ENCODE measurements at regions not wholly inside any gene's neighbourhood (a gene's known extent, or its start where the extent isn't known, plus 50 kb on each side); places are given as distances from the start of the nearest gene placed in this dataset.

DNA sequence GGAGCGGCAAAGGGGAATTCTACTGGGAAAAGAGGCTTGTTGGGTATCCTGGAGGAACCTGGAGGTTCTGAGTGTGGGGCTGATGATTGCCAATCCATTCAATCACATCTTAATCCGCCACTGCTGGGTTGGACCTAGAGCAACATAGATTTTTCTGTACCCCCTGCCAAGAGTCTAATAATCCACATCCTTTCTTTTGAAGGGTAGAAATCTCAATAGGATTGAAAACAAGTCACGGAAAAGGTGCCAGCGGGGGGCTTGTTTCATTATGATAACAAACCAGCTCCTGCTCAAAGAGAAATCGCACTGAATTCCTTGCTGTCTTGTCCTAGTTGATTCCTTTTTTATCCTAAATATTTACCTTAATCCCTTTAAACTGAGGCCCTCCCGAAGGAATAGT is 528.5 kb downstream of the ADGRL2 start:
- Histone ChIP-seq H3K27me3 (no peaks in the 10 kb centered on the region), H3K36me3 (no peaks in the 10 kb centered on the region), H3K9me3 (peaks cover 0 to 4% (median 0%) of the 10 kb centered on the region in 12 donors), H3K4me3 (no peak overlapping the region), H3K4me1 (no peaks in the 10 kb centered on the region), H3K27ac (no peak overlapping the region)
- ATAC-seq = no peak
- no peak for DNase-seq
- WGBS, 4 donors = 84 to 90% (median 86%) methylated on average over 6 of the region's 6 CpGs
- intact Hi-C loops (cut with DNase I) = no loop called here
- TF ChIP-seq CTCF (IDR thresholded peaks at IDR 0.05) = no peak
- no peak for TF ChIP-seq POLR2A (IDR thresholded peaks at IDR 0.05)

DNA sequence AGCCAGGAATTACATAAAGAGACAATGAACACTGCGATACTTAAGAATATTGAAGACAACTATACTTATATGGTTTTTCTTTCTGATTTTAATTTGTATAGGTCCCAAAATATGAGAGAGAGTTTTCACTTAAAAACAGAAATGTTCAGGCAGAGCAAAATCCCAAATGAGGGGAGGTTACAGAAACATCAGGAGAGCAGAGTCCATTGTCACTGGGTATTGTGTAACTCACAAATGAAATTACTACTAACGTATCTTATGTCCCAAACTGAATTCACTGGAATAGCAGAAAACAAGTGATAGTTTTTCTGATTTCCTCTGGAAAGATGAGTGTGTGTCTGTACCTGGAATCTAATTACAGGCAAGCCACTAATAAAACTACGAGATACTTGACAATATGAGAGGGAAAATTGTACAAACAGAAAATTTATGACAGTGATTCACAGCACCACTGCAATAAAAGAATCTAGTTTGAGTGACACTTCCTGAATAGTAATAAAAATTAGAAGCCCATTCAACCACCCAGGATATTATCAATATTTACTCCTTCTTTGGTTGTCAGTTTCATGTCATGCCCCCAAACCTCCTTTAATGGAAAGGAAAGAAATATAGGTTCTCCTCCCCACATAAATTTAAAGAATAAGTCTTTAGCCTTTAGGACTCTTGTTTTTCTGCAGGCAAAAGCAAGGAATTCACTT is 522.6 kb downstream of the ADGRL2 start:
- no peak overlapping the region for H3K27ac ChIP-seq
- DNase-seq (no peak), ATAC-seq (no peak)
- no peaks in the 10 kb centered on the region for H3K4me1 ChIP-seq
- H3K9me3 ChIP-seq = no peaks in the 10 kb centered on the region
- TF ChIP-seq POLR2A (IDR thresholded peaks at IDR 0.05) (no peak), CTCF (IDR thresholded peaks at IDR 0.05) (no peak)
- H3K4me3 ChIP-seq = no peak overlapping the region
- no peaks in the 10 kb centered on the region for H3K27me3 ChIP-seq
- intact Hi-C loops (cut with DNase I) = no loop called here
- H3K36me3 ChIP-seq = no peaks in the 10 kb centered on the region
- 91 to 95% (median 93%) methylated on average over 3 of the region's 3 CpGs for WGBS, 4 donors

DNA sequence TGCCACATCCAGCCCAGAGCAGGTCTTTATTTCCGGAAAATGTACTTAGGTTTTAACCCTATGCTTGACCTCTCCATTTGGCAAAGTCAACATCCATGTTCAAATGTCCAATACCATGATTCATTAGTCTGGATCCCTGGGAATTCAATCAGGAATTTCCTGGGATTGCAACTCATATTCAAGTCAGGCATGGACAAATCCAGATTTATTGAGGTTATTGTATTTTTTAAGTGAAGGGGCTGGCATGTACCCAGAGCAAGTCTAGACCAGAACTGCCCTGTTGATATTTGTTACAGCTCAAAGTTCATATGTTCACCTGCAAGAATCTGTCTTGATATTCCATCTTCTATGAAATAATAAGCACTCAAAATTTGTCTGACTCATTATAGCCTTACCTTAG is 521.1 kb downstream of the ADGRL2 start:
- no peaks in the 10 kb centered on the region for H3K27me3 ChIP-seq
- no peaks in the 10 kb centered on the region for H3K4me1 ChIP-seq
- intact Hi-C loops (cut with DNase I) = no loop called here
- DNase-seq (no peak), ATAC-seq (no peak)
- no peak for TF ChIP-seq CTCF (IDR thresholded peaks at IDR 0.05)
- no peak for TF ChIP-seq POLR2A (IDR thresholded peaks at IDR 0.05)
- no peak overlapping the region for H3K4me3 ChIP-seq
- WGBS, 4 donors = 75 to 82% (median 79%) methylated on average over 1 of the region's 1 CpG
- no peak overlapping the region for H3K27ac ChIP-seq
- H3K36me3 ChIP-seq = no peaks in the 10 kb centered on the region
- no peaks in the 10 kb centered on the region for H3K9me3 ChIP-seq

DNA sequence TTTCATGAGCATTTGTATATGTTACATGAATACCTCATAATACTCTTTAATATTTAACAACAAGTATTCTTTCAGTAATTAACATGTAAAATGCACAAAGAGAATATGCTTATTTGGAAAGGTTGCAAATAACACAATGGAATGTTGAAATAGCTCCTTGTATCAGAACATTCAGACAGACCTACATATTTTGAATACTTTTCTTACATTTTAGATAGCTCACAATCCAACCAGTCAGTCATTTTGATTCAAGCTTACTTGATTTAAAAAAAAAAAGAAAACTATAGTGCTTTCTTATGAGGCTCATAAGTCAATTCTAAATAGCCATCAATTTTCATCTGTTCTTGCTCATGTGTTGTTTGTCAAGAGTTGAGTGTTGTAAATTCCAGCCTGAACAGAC is 518.8 kb downstream of the ADGRL2 start:
- H3K27me3 ChIP-seq = no peaks in the 10 kb centered on the region
- H3K36me3 ChIP-seq = no peaks in the 10 kb centered on the region
- no peak overlapping the region for H3K27ac ChIP-seq
- ATAC-seq (no peak), DNase-seq (no peak)
- H3K9me3 ChIP-seq = no peaks in the 10 kb centered on the region
- H3K4me3 ChIP-seq = no peak overlapping the region
- no peak for TF ChIP-seq CTCF (IDR thresholded peaks at IDR 0.05)
- TF ChIP-seq POLR2A (IDR thresholded peaks at IDR 0.05) = no peak
- intact Hi-C loops (cut with DNase I) = no loop called here
- H3K4me1 ChIP-seq = no peaks in the 10 kb centered on the region
